Right lobe of liver (tissue), 4 donors: ENCODE measurements at regions not wholly inside any gene's neighbourhood (a gene's known extent, or its start where the extent isn't known, plus 50 kb on each side); places are given as distances from the start of the nearest gene placed in this dataset.

Experiments
- POLR2A ChIP-seq: fragments of 450-650 bp; IDR thresholded peaks from one replicate; pipeline ENCODE4 v1.6.1; 2017; ENCODE audit warnings: antibody characterized with exemption, mild to moderate bottlenecking
- TF ChIP-seq, protein P1 (sequence below), 4 donors: fragments of 200-600 bp in 3 of 4; fragments of 450-650 bp in 1 of 4; IDR thresholded peaks; one replicate each; pipeline versions ENCODE4 v1.5.1 to v1.8.0; 2016 to 2022; ENCODE audit warnings: antibody characterized with exemption in 4 of 4, mild to moderate bottlenecking in 2 of 4
- donor health status: DM: no; HTN: no; CAD: no.
- donor health status: DM: no; HTN: no; CAD: no.
- donor health status: DM: no; HTN: yes; CAD: no.

DNA sequence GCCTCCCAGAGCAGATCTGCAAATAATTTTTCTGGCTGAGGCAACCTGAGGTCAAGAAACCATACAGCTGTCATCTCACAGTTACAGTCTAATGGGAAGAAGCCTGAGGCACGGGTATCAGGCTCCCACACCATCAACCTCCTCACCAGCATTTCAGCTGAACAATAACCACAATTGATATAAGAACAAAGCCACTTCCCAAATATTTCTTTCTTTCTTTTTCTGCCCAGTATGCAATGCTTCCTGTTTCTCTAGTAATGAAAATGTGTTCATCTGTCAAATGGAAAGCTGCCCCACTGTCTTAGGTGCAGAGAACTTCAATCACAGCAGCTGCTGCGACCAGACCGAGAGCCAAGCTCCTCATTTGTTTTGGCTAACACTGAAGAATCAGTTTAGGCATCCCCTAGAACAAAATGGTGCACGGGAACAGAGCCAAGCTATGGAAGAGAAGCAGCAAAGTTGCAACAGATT is 108.4 kb downstream of the BLID start:
- TF ChIP-seq, protein P1, sequence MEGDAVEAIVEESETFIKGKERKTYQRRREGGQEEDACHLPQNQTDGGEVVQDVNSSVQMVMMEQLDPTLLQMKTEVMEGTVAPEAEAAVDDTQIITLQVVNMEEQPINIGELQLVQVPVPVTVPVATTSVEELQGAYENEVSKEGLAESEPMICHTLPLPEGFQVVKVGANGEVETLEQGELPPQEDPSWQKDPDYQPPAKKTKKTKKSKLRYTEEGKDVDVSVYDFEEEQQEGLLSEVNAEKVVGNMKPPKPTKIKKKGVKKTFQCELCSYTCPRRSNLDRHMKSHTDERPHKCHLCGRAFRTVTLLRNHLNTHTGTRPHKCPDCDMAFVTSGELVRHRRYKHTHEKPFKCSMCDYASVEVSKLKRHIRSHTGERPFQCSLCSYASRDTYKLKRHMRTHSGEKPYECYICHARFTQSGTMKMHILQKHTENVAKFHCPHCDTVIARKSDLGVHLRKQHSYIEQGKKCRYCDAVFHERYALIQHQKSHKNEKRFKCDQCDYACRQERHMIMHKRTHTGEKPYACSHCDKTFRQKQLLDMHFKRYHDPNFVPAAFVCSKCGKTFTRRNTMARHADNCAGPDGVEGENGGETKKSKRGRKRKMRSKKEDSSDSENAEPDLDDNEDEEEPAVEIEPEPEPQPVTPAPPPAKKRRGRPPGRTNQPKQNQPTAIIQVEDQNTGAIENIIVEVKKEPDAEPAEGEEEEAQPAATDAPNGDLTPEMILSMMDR (IDR thresholded peaks at IDR 0.05): no peak
- TF ChIP-seq POLR2A: no peak
